ENCODE measurements at regions not wholly inside any gene's neighbourhood (a gene's known extent, or its start where the extent isn't known, plus 50 kb on each side); places are given as distances from the start of the nearest gene placed in this dataset.

- Mint-ChIP-seq H3K4me3 (ENCODE audit: unreplicated experiment) (no peak overlapping the region), H3K4me1 (ENCODE audit: low read depth) (peaks cover 34% of the 10 kb centered on the region), H3K27ac (ENCODE audit: unreplicated experiment) (no peak overlapping the region), H3K36me3 (ENCODE audit: low read depth) (no peaks in the 10 kb centered on the region), H3K27me3 (ENCODE audit: low read depth) (no peaks in the 10 kb centered on the region), H3K9me3 (ENCODE audit: low read depth) (peaks cover 4% of the 10 kb centered on the region)
- TF ChIP-seq CTCF (IDR thresholded peaks at IDR 0.05): no peak
- DNase-seq (ENCODE audit: low spot score): no peak
Observed at GRCh38 chr10:31694929-31695837, 233.4 kb downstream of the ARHGAP12 start.

GRCh38 chr10:31694126-31694685, 234.4 kb downstream of the ARHGAP12 start:
- peaks cover 24% of the 10 kb centered on the region for H3K4me1 Mint-ChIP-seq (ENCODE audit: low read depth)
- no peak overlapping the region for H3K4me3 Mint-ChIP-seq (ENCODE audit: unreplicated experiment)

GRCh38 chr10:31693491-31693890, 235.1 kb downstream of the ARHGAP12 start:
- no peak for DNase-seq (ENCODE audit: low spot score)
- H3K4me1 Mint-ChIP-seq (ENCODE audit: low read depth): peaks cover 18% of the 10 kb centered on the region
- no peaks in the 10 kb centered on the region for H3K27me3 Mint-ChIP-seq (ENCODE audit: low read depth)
- H3K9me3 Mint-ChIP-seq (ENCODE audit: low read depth): peaks cover 20% of the 10 kb centered on the region
- H3K36me3 Mint-ChIP-seq (ENCODE audit: low read depth): peaks cover 4% of the 10 kb centered on the region
- H3K4me3 Mint-ChIP-seq (ENCODE audit: unreplicated experiment): no peak overlapping the region
- TF ChIP-seq CTCF (IDR thresholded peaks at IDR 0.05): no peak
- no peak overlapping the region for H3K27ac Mint-ChIP-seq (ENCODE audit: unreplicated experiment)

More at GRCh38 chr10:31694126-31694685, 234.4 kb downstream of the ARHGAP12 start:
- no peak for DNase-seq (ENCODE audit: low spot score)
- H3K36me3 Mint-ChIP-seq (ENCODE audit: low read depth): no peaks in the 10 kb centered on the region
- peaks cover 14% of the 10 kb centered on the region for H3K9me3 Mint-ChIP-seq (ENCODE audit: low read depth)
- no peaks in the 10 kb centered on the region for H3K27me3 Mint-ChIP-seq (ENCODE audit: low read depth)
- TF ChIP-seq CTCF (IDR thresholded peaks at IDR 0.05): no peak
- H3K27ac Mint-ChIP-seq (ENCODE audit: unreplicated experiment): no peak overlapping the region

GRCh38 chr10:31689233-31689632, 239.4 kb downstream of the ARHGAP12 start:
- peaks cover 12% of the 10 kb centered on the region for H3K36me3 Mint-ChIP-seq (ENCODE audit: low read depth)
- H3K9me3 Mint-ChIP-seq (ENCODE audit: low read depth): peaks cover 43% of the 10 kb centered on the region
- no peak for TF ChIP-seq CTCF (IDR thresholded peaks at IDR 0.05)
- H3K27me3 Mint-ChIP-seq (ENCODE audit: low read depth): no peaks in the 10 kb centered on the region
- H3K27ac Mint-ChIP-seq (ENCODE audit: unreplicated experiment): no peak overlapping the region
- no peaks in the 10 kb centered on the region for H3K4me1 Mint-ChIP-seq (ENCODE audit: low read depth)
- DNase-seq (ENCODE audit: low spot score): no peak
- H3K4me3 Mint-ChIP-seq (ENCODE audit: unreplicated experiment): no peak overlapping the region

- Mint-ChIP-seq H3K36me3 (ENCODE audit: low read depth) (peaks cover 18% of the 10 kb centered on the region), H3K4me3 (ENCODE audit: unreplicated experiment) (no peak overlapping the region), H3K27me3 (ENCODE audit: low read depth) (no peaks in the 10 kb centered on the region), H3K4me1 (ENCODE audit: low read depth) (no peaks in the 10 kb centered on the region), H3K9me3 (ENCODE audit: low read depth) (peaks cover 52% of the 10 kb centered on the region), H3K27ac (ENCODE audit: unreplicated experiment) (no peak overlapping the region)
- TF ChIP-seq CTCF (IDR thresholded peaks at IDR 0.05): no peak
- no peak for DNase-seq (ENCODE audit: low spot score)
Observed at GRCh38 chr10:31687663-31688482, 240.8 kb downstream of the ARHGAP12 start.
